ENCODE measurements at regions not wholly inside any gene's neighbourhood (a gene's known extent, or its start where the extent isn't known, plus 50 kb on each side); places are given as distances from the start of the nearest gene placed in this dataset.

DNA sequence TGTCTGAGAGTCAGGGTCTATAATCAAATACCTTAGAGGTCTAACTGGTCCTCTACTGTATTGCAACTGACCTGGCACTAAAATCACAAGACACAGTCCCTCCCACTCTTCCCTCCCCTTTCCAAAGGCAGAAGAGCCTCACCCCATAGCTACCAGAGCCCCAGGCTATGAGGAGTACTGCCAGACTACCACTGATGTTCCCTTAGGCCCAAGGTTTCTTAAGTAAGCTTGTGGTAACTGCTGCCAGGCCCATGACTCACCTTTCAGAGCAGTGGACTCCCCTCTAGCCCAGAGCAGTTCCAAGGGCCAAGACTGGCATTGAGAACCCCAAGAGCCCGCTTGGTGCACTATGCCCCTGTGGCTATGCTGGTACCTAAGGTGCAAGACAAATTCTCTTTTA, 1193.4 kb downstream of the DSC3 start:
- TF ChIP-seq, protein P1, sequence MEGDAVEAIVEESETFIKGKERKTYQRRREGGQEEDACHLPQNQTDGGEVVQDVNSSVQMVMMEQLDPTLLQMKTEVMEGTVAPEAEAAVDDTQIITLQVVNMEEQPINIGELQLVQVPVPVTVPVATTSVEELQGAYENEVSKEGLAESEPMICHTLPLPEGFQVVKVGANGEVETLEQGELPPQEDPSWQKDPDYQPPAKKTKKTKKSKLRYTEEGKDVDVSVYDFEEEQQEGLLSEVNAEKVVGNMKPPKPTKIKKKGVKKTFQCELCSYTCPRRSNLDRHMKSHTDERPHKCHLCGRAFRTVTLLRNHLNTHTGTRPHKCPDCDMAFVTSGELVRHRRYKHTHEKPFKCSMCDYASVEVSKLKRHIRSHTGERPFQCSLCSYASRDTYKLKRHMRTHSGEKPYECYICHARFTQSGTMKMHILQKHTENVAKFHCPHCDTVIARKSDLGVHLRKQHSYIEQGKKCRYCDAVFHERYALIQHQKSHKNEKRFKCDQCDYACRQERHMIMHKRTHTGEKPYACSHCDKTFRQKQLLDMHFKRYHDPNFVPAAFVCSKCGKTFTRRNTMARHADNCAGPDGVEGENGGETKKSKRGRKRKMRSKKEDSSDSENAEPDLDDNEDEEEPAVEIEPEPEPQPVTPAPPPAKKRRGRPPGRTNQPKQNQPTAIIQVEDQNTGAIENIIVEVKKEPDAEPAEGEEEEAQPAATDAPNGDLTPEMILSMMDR (tag by site-specific recombination; IDR thresholded peaks at IDR 0.05): no peak
- TF ChIP-seq, protein P2, sequence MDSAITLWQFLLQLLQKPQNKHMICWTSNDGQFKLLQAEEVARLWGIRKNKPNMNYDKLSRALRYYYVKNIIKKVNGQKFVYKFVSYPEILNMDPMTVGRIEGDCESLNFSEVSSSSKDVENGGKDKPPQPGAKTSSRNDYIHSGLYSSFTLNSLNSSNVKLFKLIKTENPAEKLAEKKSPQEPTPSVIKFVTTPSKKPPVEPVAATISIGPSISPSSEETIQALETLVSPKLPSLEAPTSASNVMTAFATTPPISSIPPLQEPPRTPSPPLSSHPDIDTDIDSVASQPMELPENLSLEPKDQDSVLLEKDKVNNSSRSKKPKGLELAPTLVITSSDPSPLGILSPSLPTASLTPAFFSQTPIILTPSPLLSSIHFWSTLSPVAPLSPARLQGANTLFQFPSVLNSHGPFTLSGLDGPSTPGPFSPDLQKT (IDR thresholded peaks at IDR 0.05; ENCODE audit: borderline replicate concordance, low read depth, low read length): no peak
- TF ChIP-seq ZSCAN30 (tag by site-specific recombination; IDR thresholded peaks at IDR 0.05) (no peak), ZFP37 (tag by site-specific recombination; IDR thresholded peaks at IDR 0.05) (no peak), ZNF175 (tag by site-specific recombination; IDR thresholded peaks at IDR 0.05) (no peak)
